OCI-LY3 (cell line): ENCODE measurements at regions not wholly inside any gene's neighbourhood (a gene's known extent, or its start where the extent isn't known, plus 50 kb on each side); places are given as distances from the start of the nearest gene placed in this dataset.

Experiments
- H2AFZ ChIP-seq: fragments of 200-600, 300-600 bp; shearing (Covaris generic); 2 replicates; pipeline ENCODE4 v1.6.0; 2014; ENCODE audit warnings: antibody characterized with exemption, low read depth, low read length
- H3K27ac ChIP-seq: fragments of 200-600, 300-600 bp; sonication (generic); 2 replicates; pipeline ENCODE4 v1.5.1; 2014; ENCODE audit warnings: mild to moderate bottlenecking, low read length, moderate library complexity, mixed read lengths
- H3K27me3 ChIP-seq: fragments of 200-600, 300-600 bp; sonication (generic); 2 replicates; pipeline ENCODE4 v1.6.1; 2014; ENCODE audit warnings: low read depth, low read length, mixed read lengths
- H3K36me3 ChIP-seq: fragments of 200-600, 300-600 bp; sonication (generic); replicated peaks from 2 replicates; pipeline ENCODE3; 2014; ENCODE audit warnings: low read depth, low read length, mixed read lengths
- H3K4me1 ChIP-seq: fragments of 300-600, 200-600 bp; sonication (generic); 2 replicates; pipeline ENCODE4 v1.6.1; 2014; ENCODE audit warnings: low read length, mixed read lengths
- H3K4me2 ChIP-seq: fragments of 200-600, 300-600 bp; sonication (generic); 2 replicates; pipeline ENCODE4 v1.6.1; 2014; ENCODE audit warnings: low read length, mixed read lengths
- H3K4me3 ChIP-seq: fragments of 300-600, 200-600 bp; sonication (generic); 2 replicates; pipeline ENCODE4 v1.5.1; 2014; ENCODE audit warnings: antibody characterized with exemption, mild to moderate bottlenecking, low read length, moderate library complexity
- H3K79me2 ChIP-seq: fragments of 300-600, 200-600 bp; shearing (Covaris generic); 2 replicates; pipeline ENCODE4 v1.6.1; 2014; ENCODE audit warnings: mild to moderate bottlenecking, low read length, mixed read lengths
- H3K9ac ChIP-seq: fragments of 300-600, 200-600 bp; shearing (Covaris generic); 2 replicates; pipeline ENCODE4 v1.6.0; 2014; ENCODE audit warnings: mild to moderate bottlenecking, low read length, moderate library complexity
- H3K9me3 ChIP-seq: fragments of 200-600, 300-600 bp; shearing (Covaris generic); 2 replicates; pipeline ENCODE4 v1.6.1; 2014; ENCODE audit warnings: low read length, mixed read lengths; ENCODE audit not compliant: insufficient read depth
- H4K20me1 ChIP-seq: fragments of 200-600, 300-600 bp; sonication (generic); 2 replicates; pipeline ENCODE4 v1.6.1; 2016; ENCODE audit warnings: low read length, mixed read lengths; ENCODE audit not compliant: insufficient read depth
- EZH2phosphoT487 ChIP-seq: fragments of 200-600 bp; shearing (Covaris generic); IDR thresholded peaks from 2 replicates; pipeline ENCODE4 v1.6.1; 2018; ENCODE audit warnings: antibody characterized with exemption, mixed run types, low read depth
- TF ChIP-seq, protein P1 (sequence below): fragments of 200-600, 300-600 bp; sonication (generic); IDR thresholded peaks from 2 replicates; pipeline ENCODE4 v1.5.1; 2014; ENCODE audit warnings: antibody characterized with exemption, low read length, low read depth

DNA sequence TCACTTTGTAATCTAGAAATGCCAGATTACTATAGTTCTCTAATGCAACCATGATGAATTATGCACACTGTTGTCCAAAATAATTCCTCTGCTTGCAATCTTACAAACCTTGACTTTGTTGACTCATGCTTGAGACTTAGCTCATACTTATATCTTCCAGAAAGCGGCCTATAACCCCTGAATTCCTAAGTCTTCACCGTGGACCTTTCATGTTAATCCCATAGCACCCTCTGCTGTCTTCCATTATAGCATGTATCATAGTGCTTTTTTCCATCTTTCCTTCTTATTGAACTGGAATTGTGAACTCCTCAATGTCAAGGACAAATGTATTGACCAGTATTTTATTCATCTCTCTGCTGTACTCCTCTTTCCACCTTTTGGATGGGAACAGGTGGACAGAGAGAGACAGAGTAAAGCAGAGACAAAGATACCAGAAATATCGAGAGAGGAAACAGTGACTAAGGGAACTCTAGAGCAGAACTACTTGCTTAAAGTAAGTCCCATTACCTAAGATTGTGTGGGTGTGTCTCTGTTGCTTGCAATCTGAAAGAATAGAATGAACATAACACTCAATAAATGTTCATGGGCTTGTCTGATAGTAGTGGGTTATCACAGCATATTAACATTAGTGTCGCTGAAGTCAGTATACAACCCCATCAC, 110.0 kb downstream of the LURAP1L start:
- Histone ChIP-seq H3K4me1 (no peaks in the 10 kb centered on the region), H4K20me1 (no peaks in the 10 kb centered on the region), H3K9me3 (no peaks in the 10 kb centered on the region), H2AFZ (no peak overlapping the region; the same call in 1 of the 2 replicates), H3K4me3 (no peak overlapping the region), H3K27ac (no peak overlapping the region), H3K79me2 (no peaks in the 10 kb centered on the region), H3K36me3 (no peaks in the 10 kb centered on the region), H3K4me2 (peak overlapping the region; percentile 14; the same call in 1 of the 2 replicates), H3K9ac (no peak overlapping the region), H3K27me3 (no peaks in the 10 kb centered on the region)
- TF ChIP-seq, protein P1, sequence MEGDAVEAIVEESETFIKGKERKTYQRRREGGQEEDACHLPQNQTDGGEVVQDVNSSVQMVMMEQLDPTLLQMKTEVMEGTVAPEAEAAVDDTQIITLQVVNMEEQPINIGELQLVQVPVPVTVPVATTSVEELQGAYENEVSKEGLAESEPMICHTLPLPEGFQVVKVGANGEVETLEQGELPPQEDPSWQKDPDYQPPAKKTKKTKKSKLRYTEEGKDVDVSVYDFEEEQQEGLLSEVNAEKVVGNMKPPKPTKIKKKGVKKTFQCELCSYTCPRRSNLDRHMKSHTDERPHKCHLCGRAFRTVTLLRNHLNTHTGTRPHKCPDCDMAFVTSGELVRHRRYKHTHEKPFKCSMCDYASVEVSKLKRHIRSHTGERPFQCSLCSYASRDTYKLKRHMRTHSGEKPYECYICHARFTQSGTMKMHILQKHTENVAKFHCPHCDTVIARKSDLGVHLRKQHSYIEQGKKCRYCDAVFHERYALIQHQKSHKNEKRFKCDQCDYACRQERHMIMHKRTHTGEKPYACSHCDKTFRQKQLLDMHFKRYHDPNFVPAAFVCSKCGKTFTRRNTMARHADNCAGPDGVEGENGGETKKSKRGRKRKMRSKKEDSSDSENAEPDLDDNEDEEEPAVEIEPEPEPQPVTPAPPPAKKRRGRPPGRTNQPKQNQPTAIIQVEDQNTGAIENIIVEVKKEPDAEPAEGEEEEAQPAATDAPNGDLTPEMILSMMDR = peak; percentile 60
- no peak for TF ChIP-seq EZH2phosphoT487

DNA sequence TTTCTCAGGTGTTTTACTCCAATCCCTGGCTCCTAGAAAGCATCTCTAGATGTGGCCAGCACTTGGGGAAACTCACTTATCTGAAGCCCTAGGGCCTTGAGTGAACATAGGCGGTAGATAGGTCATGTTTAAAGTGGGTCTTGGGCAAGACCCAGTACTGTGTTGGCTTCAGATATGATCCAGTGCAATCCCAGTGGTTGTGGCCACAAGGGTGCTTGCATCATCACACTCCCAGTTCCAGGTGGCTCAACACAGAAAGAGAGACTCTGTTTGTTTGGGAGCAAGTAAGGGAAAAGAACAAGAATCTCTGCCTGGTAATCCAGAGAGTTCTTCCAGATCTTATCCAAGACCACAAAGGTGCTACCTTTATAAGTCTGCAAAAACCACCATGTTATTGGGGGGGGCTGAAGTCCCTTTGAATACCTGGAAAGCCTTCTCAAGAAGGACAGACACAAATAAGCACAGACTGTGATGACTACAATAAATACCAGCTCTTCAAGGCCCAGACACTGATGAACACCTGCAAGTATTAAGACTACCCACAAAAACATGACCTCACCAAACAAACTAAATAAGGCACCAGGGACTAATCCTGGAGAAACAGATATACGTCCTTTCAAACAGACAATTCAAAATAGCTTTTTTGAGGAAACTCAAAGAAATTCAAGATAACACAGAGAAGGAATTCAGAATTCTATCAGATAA, 114.7 kb downstream of the LURAP1L start:
- no peak overlapping the region for H3K9ac ChIP-seq
- no peak overlapping the region for H3K4me2 ChIP-seq

DNA sequence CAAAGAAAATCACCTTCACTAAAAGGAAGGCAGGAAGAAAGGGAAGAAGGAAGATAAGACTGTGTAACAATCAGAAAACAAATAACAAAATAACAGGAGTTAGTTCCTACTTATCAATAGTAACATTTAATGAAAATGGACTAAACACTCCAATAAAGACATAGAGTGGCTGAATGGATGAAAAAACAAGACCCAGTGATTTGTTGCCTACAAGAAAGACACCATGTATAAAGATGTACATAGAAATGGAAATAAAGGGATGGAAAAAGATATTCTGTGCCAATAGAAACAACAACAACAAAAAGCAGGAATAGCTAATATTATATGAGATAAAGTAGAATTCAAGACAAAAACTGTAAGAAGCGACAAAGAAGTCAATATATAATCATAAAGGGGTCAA, 116.8 kb downstream of the LURAP1L start:
- Histone ChIP-seq H3K27ac (no peak overlapping the region), H3K4me3 (no peak overlapping the region), H3K79me2 (no peaks in the 10 kb centered on the region), H3K9me3 (no peaks in the 10 kb centered on the region), H2AFZ (no peak overlapping the region), H3K36me3 (no peaks in the 10 kb centered on the region), H3K27me3 (no peaks in the 10 kb centered on the region), H3K4me2 (no peak overlapping the region), H4K20me1 (no peaks in the 10 kb centered on the region), H3K9ac (no peak overlapping the region), H3K4me1 (no peaks in the 10 kb centered on the region)
- TF ChIP-seq, protein P1 = no peak
- TF ChIP-seq EZH2phosphoT487 = no peak

More for the DNA sequence above, 114.7 kb downstream of the LURAP1L start:
- no peaks in the 10 kb centered on the region for H4K20me1 ChIP-seq
- no peaks in the 10 kb centered on the region for H3K27me3 ChIP-seq
- TF ChIP-seq EZH2phosphoT487 = no peak
- TF ChIP-seq, protein P1 = no peak
- no peak overlapping the region for H3K27ac ChIP-seq
- no peak overlapping the region for H2AFZ ChIP-seq
- H3K36me3 ChIP-seq = no peaks in the 10 kb centered on the region
- H3K79me2 ChIP-seq = no peaks in the 10 kb centered on the region
- no peaks in the 10 kb centered on the region for H3K4me1 ChIP-seq
- no peak overlapping the region for H3K4me3 ChIP-seq
- no peaks in the 10 kb centered on the region for H3K9me3 ChIP-seq

DNA sequence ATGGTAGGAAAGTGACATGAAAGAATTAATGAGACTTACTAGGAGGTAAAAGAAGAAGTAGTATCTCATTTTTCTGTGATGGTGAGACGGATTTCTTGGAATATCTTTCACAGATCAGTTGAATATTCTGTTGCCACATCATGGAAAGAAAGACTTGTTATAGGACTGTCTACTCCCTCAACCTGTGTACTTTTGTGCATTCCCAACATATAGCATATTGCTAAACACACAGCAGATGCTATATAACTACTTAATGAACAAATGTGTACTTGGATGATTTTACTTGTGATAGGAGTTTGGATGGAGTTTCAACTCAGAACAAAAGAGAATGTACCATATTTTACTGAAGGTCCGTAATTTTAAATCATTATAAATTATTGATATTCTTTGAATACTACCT, 128.5 kb downstream of the LURAP1L start:
- Histone ChIP-seq H4K20me1 (no peaks in the 10 kb centered on the region), H3K27ac (no peak overlapping the region), H2AFZ (no peak overlapping the region), H3K36me3 (no peaks in the 10 kb centered on the region), H3K4me2 (no peak overlapping the region), H3K4me3 (no peak overlapping the region), H3K9me3 (no peaks in the 10 kb centered on the region), H3K4me1 (no peaks in the 10 kb centered on the region), H3K27me3 (no peaks in the 10 kb centered on the region), H3K79me2 (no peaks in the 10 kb centered on the region), H3K9ac (no peak overlapping the region)
- TF ChIP-seq EZH2phosphoT487 = no peak
- TF ChIP-seq, protein P1 = no peak
